GM18870 (cell line): ENCODE measurements at regions not wholly inside any gene's neighbourhood (a gene's known extent, or its start where the extent isn't known, plus 50 kb on each side); places are given as distances from the start of the nearest gene placed in this dataset.

Source experiments
- ATAC-seq: cut with Tn5 transposase; IDR thresholded peaks from one replicate; pipeline ENCODE4 v1.9.1; 2021; ENCODE audit warnings: moderate library complexity; ENCODE audit not compliant: unreplicated experiment

DNA sequence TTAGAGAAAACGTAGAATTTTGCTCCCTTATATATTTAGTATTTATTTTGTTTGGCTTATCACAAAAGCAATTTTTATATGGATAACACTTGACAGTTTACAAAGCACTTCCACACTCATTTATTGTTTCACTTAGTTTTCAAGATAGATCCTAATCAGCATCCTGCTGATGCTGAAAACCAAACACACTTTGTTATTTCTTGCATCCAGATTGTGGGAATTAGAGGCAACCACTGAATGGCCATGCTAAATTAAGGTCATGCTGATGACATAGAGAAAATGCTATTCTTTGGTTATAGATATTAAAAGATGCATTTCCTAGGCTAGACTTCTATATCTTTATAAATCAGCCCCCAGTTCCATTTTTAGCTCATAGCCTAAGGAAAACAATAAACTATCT, 474.1 kb upstream of the KCNMB2 start:
- ATAC-seq = no peak

DNA sequence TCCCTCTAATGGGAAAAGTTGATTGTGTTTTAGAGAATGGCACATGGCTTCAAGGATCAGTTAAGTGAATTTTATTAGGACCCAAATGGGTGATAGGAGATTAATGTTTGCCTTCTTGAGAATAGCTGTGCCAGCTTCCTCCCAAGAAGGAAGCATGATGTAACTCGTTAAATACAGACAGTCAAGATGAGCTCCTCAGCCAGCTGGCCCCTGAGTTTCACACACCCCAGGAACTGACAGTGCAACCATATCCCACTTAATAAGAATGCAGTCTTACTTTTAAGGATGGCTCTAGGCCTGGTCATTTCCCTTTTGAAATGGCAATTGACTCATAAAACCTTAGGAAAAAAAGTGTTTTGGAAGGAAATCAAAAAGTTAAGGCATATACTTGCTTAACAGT, 472.8 kb upstream of the KCNMB2 start:
- ATAC-seq = no peak

DNA sequence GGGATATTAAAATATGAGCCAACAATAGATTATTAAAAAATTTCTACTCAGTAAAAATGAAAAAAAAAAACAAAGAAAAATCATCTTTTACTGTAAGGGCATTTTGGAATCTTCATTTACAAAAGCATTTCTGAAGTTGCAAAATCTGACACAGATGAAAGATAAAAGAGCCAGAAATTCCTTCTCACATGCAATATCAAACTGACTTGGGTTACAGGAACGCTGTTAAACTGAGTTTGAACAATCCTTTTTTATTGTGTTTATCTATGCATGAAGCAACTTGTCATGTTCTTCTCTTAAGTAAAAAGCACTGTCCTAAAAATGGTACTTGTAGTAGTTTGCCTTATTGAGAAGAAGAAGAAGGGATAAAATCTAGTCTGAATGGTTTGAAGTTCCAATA, 468.5 kb upstream of the KCNMB2 start:
- ATAC-seq = no peak

DNA sequence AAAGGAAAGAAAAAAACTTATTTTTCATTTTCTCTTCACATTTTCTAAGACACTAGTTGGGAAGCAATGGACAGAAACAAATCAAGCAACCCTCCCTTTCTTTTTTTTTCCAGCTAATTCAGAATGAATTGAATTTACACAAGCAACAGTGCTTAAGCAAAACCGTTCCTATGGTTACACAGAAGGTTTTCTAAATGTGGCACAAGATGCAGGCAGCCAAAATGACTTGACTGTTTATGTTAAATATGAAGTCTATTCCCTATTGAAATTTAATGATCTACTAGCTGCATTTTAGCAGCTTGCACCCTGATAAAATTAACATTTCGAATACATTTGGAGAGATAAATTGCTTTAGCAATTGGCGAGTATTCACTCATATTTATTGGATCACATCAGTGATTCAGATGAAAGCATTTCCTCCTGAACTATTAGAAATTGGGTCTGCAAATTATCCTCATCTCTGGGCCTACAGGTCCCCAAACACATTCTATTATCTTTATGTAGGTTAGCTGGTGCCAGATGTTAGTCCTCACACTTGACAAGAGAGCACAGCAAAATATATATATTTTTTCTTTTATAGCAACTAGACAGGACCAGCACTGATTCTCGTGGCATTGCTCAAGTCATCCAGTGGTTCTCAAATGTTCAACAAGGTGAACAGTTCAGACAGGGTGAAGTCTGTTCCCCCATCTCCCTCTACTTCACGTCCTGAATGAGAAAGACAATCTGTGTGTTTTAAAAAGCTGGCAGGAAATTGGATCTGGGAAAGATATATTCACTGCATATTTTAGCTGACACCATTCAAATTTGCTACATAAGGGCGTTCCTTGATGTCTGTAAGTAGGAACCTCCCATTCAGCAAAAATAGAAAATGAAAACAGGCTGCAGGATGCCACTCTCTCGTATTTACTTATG, 463.6 kb upstream of the KCNMB2 start:
- no peak for ATAC-seq

DNA sequence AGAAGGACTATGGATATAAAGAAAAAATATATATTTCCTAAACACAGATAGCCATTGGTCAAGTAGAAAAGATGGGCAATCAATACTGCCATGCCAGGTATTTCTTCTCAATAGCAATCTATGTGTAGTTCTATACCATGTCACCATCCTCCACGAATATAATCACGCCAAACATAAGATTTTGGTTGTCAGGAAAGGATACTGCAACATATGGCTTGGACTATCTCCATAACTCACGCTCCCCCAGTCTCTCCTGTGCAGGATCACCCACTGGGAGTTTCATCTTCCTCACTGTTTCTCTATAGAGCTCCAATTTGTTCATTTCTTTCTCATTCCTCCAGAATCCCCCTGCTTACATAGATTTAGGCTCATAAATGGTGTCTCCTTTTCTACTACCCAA, 462.9 kb upstream of the KCNMB2 start:
- ATAC-seq = no peak

DNA sequence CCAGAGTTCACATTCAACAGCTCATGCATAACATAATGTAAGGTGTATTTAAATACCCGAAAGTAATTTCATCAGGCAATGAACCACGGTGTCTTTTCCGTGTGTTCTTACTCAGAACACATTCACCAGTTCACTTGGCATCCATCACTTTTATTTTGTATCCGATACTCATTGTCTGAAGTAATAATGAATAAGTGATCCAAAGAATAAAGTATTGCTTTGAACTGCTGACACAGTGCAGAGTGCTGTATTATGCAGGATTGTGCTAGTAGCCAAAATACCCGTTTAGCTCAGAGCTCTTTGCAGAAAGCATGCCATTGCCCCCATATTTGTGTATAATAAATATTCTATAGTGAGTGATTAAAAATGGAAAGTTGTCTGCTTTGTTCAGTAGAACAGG, 460.9 kb upstream of the KCNMB2 start:
- no peak for ATAC-seq

DNA sequence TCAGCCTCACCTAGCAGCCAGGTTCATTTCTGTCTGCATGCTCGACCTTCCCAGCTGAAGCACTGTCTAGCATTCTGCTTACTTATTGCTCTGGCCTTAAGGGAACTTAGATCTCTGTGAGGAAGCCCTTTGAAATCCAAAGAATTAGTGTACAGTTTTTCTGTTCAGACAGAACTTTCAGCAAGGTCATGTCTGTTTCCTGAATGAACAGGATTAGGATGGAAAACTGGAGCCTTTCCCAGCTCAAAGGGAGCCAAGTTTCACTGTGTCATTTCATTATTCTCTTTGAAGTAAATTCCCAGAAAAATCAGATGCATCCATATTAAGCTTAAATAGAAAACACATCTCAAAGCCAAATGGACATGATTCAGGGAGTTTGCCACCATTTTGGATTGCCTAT, 457.3 kb upstream of the KCNMB2 start:
- no peak for ATAC-seq

DNA sequence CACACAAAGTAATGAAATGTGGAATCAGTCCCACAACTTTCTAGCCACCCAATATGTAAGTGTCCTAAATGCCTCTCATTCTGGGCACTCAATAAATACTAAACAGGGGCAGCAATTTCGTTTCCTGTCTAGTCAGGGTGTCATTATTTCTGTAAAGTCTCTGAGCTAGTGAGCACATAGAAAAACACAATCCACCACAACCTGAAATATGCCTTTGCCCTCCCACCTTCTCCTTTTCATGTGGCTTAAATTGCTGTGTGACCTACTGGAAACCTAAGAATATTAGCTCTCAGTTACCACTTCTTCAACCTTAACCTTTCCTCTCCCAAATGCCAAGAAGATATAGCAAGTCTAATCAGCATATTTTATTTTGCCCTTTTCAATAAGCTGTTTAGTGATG, 456.3 kb upstream of the KCNMB2 start:
- ATAC-seq = no peak

DNA sequence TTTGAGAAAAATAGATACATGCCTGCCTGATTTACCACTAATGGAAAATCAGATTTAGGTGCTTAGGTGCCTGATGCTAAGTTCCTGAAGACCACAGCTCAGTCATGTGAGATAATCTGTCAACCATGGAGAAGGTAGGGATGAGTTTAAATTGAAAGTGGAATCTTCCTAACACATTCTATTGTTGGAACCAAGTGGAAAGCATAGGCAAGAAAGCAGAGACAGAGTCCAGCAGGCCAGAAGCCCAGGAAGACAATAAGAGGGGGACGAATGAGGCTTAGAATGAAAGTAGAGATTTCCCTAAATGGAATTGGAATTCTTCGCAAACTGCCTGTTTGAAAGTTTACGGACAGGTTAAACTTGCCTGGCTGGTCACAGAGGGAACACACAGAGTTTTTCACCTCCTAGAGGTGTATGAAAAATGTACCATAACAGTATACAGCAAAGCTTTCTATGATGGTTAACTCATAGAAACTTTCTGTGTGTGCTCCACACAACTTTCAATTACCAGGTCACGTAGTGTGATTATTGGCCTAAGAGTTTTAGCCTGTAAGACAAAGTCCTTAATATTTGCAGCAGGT, 453.8 kb upstream of the KCNMB2 start:
- no peak for ATAC-seq

DNA sequence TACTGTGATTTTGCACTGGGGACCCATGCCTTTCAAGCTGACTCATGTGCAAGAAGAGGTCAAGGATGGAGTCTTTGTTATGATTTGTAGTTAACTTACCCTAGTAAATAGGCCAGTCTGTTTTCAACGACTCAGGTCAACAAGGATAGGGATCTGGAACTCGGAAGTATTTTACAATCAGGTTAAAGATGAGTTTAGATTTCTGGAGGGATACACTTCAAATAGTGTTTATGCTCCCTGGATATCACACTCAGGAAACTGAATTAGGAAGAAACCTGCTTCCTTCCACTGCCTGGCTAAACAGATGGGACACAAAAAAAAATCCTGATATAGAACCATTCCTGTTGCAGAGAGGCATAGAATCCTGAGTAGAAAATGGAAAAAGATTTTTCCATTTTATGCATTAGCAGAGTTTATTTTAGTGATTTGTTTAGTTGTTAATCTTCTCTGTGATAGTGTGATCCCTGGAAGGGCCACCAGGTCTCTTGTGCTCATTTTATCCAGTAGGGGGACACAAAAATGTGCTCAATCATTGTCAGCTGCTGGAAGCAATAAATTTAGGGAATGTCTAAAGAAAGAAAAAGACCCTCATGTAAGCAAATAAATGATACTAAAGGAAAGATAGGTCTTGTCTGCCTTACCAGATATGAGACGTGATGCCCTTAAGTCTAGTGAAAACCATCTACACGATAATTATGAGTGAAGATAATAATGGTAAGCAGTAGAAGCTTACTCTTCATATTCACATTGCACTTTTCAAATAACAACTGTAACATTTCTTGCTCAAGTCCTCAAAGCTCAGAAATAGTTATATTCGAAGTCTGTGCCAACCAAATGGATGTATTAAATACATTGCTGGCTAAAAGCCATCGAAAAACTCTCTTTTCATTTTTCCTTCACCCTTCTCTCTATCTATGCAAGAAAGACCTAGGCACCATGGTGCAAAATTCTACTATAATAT, 452.1 kb upstream of the KCNMB2 start:
- ATAC-seq = no peak

DNA sequence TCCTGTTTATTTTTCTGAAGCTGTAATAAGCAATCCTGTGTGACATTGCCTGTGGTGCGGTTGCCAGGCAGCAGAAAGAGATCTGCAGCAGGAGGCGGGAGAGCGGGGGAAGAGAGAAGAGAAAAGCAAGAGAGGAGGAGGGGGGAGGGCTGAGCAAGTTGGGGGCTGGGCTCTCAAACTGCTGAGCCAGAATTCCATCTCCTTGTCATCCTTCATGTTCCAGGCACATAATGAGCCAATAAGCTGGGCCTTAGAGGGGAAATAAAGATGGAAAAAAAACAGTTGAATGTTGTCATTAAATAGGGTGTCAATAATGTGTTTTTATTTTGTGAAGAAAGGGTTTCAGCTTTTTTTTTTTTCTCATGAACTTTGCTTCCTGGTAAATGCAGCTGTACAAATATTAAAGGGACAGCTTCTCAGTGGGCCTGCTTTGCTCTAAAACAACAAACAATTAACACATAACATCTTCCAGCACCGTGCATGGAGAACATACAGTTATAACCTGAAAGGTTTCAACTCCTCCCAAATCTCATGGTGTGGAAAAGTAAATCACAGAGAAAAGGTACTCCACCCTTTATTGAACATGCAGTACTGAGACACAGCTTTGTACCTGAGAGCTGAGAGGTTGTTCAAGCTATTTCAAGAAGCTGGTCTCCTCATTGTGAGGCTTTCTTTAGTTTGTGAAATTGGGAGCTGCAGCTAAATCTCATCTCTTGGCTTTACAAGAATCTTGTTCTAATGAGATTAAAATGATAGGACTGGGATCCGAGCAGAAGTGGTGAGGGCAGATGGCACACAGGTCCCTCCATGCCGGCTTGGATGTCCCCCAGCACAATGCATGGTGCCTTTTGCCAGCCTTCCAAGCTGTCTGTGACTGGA, 451.1 kb upstream of the KCNMB2 start:
- ATAC-seq = no peak

DNA sequence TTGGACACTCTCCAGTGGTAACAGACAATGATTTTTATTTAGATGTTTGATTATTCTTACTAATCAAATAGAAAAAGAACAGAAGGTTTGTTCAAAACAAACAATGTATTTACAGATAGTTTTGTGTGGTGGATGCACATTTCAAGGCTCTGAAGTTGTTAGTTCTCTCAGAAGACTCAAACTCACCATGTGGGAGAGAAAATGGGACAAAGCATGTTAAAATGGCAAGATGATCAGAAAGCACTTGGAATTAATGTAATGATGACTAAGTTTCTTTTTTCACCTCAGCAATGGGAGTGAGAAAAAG, 450.5 kb upstream of the KCNMB2 start:
- no peak for ATAC-seq

DNA sequence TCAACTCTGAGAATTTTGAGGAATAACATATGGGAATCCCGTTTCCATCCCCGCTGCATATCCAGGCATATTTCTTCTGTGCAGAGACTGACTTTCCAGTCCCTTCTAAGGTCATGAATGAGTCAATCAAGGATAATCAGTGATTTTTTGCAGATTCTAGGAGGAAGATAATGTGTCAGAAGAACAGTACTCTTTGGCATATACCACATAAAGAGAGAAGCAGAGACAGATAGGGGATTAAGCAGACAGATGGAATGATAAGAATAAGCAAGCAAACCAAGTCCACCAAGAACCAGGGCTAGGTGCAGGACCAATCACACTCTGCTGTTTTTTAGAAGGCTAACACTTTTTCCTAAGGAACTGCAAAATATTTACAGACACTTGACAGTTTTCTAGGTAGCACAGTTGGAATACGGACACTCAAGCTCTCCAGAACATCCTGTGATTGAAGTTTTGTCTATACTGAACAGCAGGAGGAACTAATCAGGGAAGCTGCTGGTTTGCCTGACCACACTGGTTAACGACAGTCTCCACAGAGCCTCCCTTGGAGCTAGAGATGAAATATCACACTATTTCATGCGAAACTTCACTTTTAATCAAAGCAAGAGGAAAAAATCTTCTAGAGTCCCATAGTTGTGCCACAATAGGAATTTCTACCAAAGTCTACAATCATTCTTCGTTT, 450.0 kb upstream of the KCNMB2 start:
- no peak for ATAC-seq

DNA sequence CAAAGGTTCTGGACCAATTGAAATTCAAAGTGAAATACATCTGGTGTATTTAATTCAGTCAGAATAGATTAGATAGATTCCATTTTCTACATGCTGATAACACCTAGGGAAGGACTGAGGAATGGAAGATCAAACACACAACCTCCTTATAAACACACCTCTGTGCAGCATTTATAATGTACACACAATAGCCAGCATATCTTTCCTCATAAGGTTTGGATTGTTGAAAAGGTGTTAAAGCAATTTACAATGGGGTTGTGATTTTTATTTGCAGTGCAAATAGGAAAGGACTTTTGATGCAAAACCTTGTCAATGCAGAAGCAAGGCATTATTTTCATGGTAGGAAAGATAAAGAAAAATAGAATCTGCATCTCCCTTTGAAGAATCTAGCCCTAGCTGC, 448.9 kb upstream of the KCNMB2 start:
- ATAC-seq = no peak

DNA sequence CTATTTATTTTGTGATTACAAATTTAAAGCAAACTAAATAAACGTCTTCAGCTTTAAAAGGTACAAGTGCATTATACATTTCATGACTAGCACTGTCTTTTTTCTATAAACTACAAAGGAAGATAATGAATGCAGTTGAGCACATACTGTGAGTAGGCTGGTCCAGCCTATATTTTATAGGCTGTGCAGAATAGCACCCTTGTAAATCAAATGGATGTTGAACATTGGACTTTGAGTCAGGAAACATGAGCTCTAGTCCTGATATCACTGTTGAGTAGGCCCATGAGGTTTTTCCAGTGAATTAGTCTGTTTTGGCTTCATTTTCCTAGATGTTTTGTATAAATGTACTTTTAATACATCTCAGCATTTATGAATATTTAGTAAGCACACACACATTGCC, 447.3 kb upstream of the KCNMB2 start:
- ATAC-seq = no peak

DNA sequence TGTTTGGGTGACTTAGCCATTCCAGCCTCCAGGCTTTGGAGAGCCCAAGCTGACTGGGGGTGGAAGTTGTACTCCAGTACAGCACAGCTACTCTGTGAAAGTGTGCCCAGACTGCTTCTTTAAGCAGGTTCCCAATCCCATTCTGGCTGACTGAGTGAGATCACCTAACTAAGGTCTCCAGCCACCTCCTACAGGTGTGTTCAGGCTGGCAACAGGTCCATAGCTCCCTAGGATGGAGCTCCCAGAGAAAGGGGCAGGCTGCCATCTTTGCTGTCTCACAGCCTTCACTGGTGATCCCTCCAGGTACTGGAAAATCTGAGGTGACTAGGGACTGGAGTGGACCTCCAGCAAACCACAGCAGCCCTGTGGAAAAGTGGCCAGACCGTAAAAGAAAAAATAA, 445.3 kb upstream of the KCNMB2 start:
- ATAC-seq = no peak

DNA sequence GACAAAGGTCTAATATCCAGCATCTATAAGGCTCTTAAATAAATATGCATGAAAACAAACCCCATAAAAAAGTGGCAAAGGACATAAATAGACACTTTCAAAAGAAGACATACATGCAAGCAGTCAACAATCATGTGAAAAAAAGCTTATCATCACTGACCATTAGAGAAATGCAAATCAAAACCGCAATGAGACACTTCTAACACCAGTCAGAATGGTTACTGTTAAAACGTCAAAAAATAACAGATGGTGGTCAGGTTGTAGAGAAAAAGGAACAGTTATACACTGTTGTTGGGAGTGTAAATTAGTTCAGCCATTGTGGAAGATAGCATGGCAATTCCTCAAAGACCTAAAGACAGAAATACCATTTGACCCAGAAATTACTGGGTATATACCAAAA, 440.7 kb upstream of the KCNMB2 start:
- no peak for ATAC-seq

DNA sequence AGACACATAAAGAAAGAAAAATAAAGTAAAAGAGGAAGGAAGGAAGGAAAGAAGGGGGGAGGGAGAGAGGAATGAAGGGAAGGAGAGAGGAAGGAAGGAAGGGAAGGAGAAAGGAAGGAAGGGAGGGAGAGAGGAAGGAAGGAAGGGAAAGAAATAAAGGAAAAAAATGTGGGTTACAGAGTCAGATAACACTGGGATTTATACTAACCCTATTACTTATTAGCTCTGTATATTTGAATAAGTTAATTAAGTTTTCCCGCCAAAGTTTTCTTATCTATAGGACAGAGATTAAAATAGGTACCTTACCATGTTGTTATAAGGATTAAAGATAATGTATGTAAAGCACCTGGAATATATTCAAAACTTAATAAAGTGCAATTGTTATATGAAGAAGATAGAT, 439.3 kb upstream of the KCNMB2 start:
- no peak for ATAC-seq

DNA sequence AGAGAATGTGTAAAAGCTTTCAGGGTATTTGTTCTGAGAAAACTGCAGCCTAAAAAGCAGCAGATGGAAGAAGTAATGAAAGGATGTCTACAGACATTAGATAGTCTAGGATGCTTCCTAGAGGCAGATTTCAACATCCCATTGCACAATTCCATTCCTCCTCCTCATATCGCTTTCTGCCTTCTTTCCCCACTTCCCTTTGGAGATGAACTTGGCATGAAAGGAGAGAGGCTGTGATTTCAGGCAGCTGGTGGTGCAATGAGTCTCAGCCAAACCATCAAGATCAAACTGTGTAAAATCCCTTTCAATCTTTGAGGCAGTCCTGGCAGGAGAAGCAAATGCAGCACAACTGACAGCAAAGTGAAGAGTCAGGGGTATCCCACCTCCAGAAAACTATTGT, 438.7 kb upstream of the KCNMB2 start:
- no peak for ATAC-seq

DNA sequence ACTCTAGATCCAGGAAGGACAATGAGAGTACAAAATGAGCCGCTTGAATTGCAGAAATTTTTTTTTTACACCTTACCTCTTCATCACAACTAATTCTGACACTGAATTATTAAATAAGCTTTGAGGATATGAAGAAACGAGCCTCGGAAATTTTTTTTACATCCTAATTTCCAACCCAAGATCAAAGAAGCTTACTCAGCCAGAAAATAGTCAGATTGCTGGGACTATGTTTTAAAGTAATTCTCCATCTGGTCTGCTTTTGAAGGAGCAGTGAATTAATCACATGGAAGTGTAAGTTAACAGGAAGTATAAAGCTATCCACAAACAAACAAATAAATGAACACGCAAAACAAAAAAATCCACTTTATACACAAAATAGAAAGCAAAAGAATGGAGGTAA, 437.0 kb upstream of the KCNMB2 start:
- no peak for ATAC-seq
